ENCODE measurements at regions not wholly inside any gene's neighbourhood (a gene's known extent, or its start where the extent isn't known, plus 50 kb on each side); places are given as distances from the start of the nearest gene placed in this dataset.
A peak's percentile ranks its signal among the peaks of the same experiment; 100 is the strongest.

DNA sequence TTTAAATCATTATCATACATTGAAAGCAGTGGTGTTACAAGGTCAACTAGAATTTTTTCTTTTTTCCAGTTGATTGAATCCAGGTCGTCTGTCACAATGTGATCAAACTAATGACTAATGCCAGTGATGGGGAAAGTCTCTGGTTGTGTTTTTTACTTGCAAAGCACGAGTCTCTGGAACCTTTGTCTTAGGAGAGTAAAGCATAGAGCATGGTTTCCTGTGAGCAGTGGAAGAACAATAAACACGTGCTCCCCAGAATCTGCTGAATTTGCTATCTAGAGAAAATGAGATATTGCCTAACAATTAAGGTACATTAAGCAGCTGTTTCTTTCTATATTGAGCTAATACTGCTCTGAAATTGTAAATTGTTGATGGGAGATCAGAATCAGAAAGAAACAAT, 1332.4 kb upstream of the TMEFF2 start:
- no peaks in the 10 kb centered on the region; a peak in 1 of 4 replicates for H3K79me2 ChIP-seq (ENCODE audit: control insufficient read depth in 1 of 2, insufficient read depth in 2 of 2, low read length in 2 of 2)
- H3K14ac ChIP-seq (ENCODE audit: insufficient read length): no peak overlapping the region
- H2BK12ac ChIP-seq (ENCODE audit: low read depth, low read length): no peak overlapping the region
- no peaks in the 10 kb centered on the region for H4K20me1 ChIP-seq (replicated peaks in 1 of 2; ENCODE audit: control insufficient read depth in 1 of 2, insufficient read depth in 2 of 2, low read length in 2 of 2)
- WGBS, 2 experiments (ENCODE audit: extremely low coverage in 1 of 2, insufficient coverage in 1 of 2, insufficient read length in 1 of 2, insufficient replicate concordance in 2 of 2, low coverage in 1 of 2, low lambda C conversion rate in 2 of 2, missing lambda C conversion rate in 1 of 2): 42% methylated on average over 3 of the region's 3 CpGs; no CpG with 5 or more reads in 1 of the 2 experiments
- H3K27me3 ChIP-seq (replicated peaks in 1 of 4; ENCODE audit: control insufficient read depth in 3 of 4, extremely low read depth in 1 of 4, insufficient read depth in 3 of 4, low read length in 3 of 4): no peaks in the 10 kb centered on the region
- H2AK5ac ChIP-seq (ENCODE audit: low read depth, low read length): no peak overlapping the region
- CTCF ChIA-PET (ENCODE audit: partially characterized antibody): interaction anchor here (1.0 kb wide), 1 partner anchor 58 kb away, joined by 3 read pairs; no protein-coding TSS in a partner anchor
- H2BK20ac ChIP-seq (ENCODE audit: low read length): no peak overlapping the region
- FAIRE-seq (no peak), DNase-seq (ENCODE audit: low read depth in 1 of 2, low spot score in 2 of 2) (no peak)
- no peaks in the 10 kb centered on the region for H3K9me3 ChIP-seq (ENCODE audit: insufficient read depth in 2 of 2, low read depth in 1 of 2, low read length in 1 of 2)
- no peak overlapping the region for H3K4me3 ChIP-seq (ENCODE audit: extremely low read depth in 1 of 4, insufficient read depth in 2 of 4, low read depth in 3 of 4, low read length in 4 of 4)
- no peak overlapping the region for H4K8ac ChIP-seq (ENCODE audit: extremely low read depth, insufficient read depth, low read length)
- no peak overlapping the region for H3K27ac ChIP-seq (ENCODE audit: low read depth, low read length)
- no peak overlapping the region for H3K18ac ChIP-seq (ENCODE audit: extremely low read depth, low read length)
- peak overlapping the region; percentile 67 for H4K5ac ChIP-seq (ENCODE audit: insufficient read length, low read depth, low read length)
- peak overlapping the region; percentile 9; the same call in 1 of the 2 replicates for H2AFZ ChIP-seq (ENCODE audit: low read length)
- H3K23me2 ChIP-seq (ENCODE audit: low read depth, low read length): no peaks in the 10 kb centered on the region
- POLR2A ChIA-PET (ENCODE audit: partially characterized antibody): no interaction called here
- H3K36me3 ChIP-seq (ENCODE audit: control insufficient read depth in 2 of 4, insufficient read depth in 4 of 4, low read length in 3 of 4): no peaks in the 10 kb centered on the region
- H3K9ac ChIP-seq (replicated peaks in 1 of 4; ENCODE audit: extremely low read depth in 1 of 4, low read depth in 3 of 4, low read length in 3 of 4): no peak overlapping the region
- no peaks in the 10 kb centered on the region for H3K79me1 ChIP-seq (ENCODE audit: low read depth, low read length)
- no peak overlapping the region for H3K4ac ChIP-seq (replicated peaks; ENCODE audit: insufficient read length, low read depth, low read length)
- no peak overlapping the region for H2BK15ac ChIP-seq (ENCODE audit: low read length)
- peaks cover 0 to 3% (median 0%) of the 10 kb centered on the region in 4 experiments; a peak in 1 of 7 replicates for H3K4me1 ChIP-seq (replicated peaks in 1 of 4; ENCODE audit: control insufficient read depth in 3 of 4, insufficient read depth in 4 of 4, low read length in 3 of 4)
- H2BK120ac ChIP-seq (replicated peaks; ENCODE audit: low read depth, low read length): no peak overlapping the region
- H3K4me2 ChIP-seq (ENCODE audit: insufficient read depth in 1 of 2, low read depth in 2 of 2, low read length in 2 of 2): no peak overlapping the region
- H2BK5ac ChIP-seq (ENCODE audit: low read depth, low read length): no peak overlapping the region
- no peak overlapping the region for H3K56ac ChIP-seq (replicated peaks; ENCODE audit: insufficient read length, low read depth, low read length)
- TF ChIP-seq PHF8 (conservative IDR thresholded peaks at IDR 0.05; ENCODE audit: low read depth, low read length) (no peak), MAFK (IDR thresholded peaks at IDR 0.05; ENCODE audit: low read depth, low read length) (0 out of 2 replicates have a peak, but pooled peaks have one; percentile 23)
- TF ChIP-seq, protein P1, sequence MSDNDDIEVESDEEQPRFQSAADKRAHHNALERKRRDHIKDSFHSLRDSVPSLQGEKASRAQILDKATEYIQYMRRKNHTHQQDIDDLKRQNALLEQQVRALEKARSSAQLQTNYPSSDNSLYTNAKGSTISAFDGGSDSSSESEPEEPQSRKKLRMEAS (IDR thresholded peaks at IDR 0.05): peak; percentile 37; the same call in 1 of the 2 replicates
- no peak overlapping the region for H4K91ac ChIP-seq (replicated peaks; ENCODE audit: insufficient read length, low read length)
- no peak overlapping the region for H3K23ac ChIP-seq (ENCODE audit: insufficient read length)
